CD14-positive monocyte (primary cell): ENCODE measurements at regions not wholly inside any gene's neighbourhood (a gene's known extent, or its start where the extent isn't known, plus 50 kb on each side); places are given as distances from the start of the nearest gene placed in this dataset.

Experiments used
- DNase-seq, 3 donors: peaks; one replicate each; pipeline ENCODE4 v3.0.0-alpha.2; 2011 to 2022
- H2AFZ ChIP-seq: 2 replicates; pipeline ENCODE4 v1.6.0; 2012; ENCODE audit warnings: mild to moderate bottlenecking, low read depth, low read length, inconsistent platforms; ENCODE audit not compliant: insufficient read depth, poor library complexity, severe bottlenecking
- H3K27ac ChIP-seq, 2 donors: 1 replicate in 1 of 2; 2 replicates in 1 of 2; pipeline ENCODE4 v1.5.1; 2012 to 2013; ENCODE audit warnings: low read length in 2 of 2, control low read depth in 1 of 2, inconsistent platforms in 1 of 2, low read depth in 1 of 2, mild to moderate bottlenecking in 1 of 2
- H3K27me3 ChIP-seq, 2 donors: one replicate each; pipeline versions ENCODE4 v1.6.0 to v1.6.1; 2011 to 2013; ENCODE audit warnings: low read length in 2 of 2; ENCODE audit not compliant: control insufficient read depth in 2 of 2, insufficient read depth in 2 of 2
- H3K36me3 ChIP-seq, 2 donors: replicated peaks in 1 of 2; 1 replicate in 1 of 2; 2 replicates in 1 of 2; pipeline versions ENCODE4 v1.5.1 to v1.6.1; 2012 to 2013; ENCODE audit warnings: low read length in 2 of 2, control low read depth in 1 of 2, inconsistent platforms in 1 of 2, mild to moderate bottlenecking in 1 of 2; ENCODE audit not compliant: insufficient read depth in 2 of 2, control insufficient read depth in 1 of 2
- H3K4me1 ChIP-seq, 2 donors: 1 replicate in 1 of 2; 2 replicates in 1 of 2; pipeline versions ENCODE4 v1.5.1 to v1.6.1; 2012 to 2013; ENCODE audit warnings: low read length in 2 of 2, control low read depth in 1 of 2, inconsistent platforms in 1 of 2, mild to moderate bottlenecking in 1 of 2, moderate library complexity in 1 of 2; ENCODE audit not compliant: insufficient read depth in 2 of 2, control insufficient read depth in 1 of 2
- H3K4me2 ChIP-seq: replicated peaks from 2 replicates; pipeline ENCODE3; 2012; ENCODE audit warnings: low read length, moderate library complexity, mild to moderate bottlenecking; ENCODE audit not compliant: poor library complexity, severe bottlenecking; ENCODE audit errors: extremely low read depth
- H3K4me3 ChIP-seq, 3 experiments: fragments of 200-600 bp in 1 of 3; sonication (generic) in 1 of 3; replicated peaks in 1 of 3; 1 replicate in 2 of 3; 2 replicates in 1 of 3; pipeline ENCODE4 v1.5.1; 2011 to 2013; ENCODE audit warnings: low read length in 3 of 3, mild to moderate bottlenecking in 3 of 3, control low read depth in 2 of 3, low read depth in 2 of 3, inconsistent platforms in 1 of 3, moderate library complexity in 1 of 3
- H3K79me2 ChIP-seq: 2 replicates; pipeline ENCODE4 v1.6.0; 2012; ENCODE audit warnings: mild to moderate bottlenecking, control low read depth, inconsistent platforms, low read length, moderate library complexity; ENCODE audit not compliant: insufficient read depth
- H3K9ac ChIP-seq: 2 replicates; pipeline ENCODE4 v1.6.0; 2017; ENCODE audit warnings: low read length, mild to moderate bottlenecking; ENCODE audit not compliant: insufficient read depth, poor library complexity, severe bottlenecking
- H3K9me3 ChIP-seq, 2 donors: replicated peaks in 1 of 2; 1 replicate in 1 of 2; 2 replicates in 1 of 2; pipeline versions ENCODE4 v1.5.1 to v1.6.1; 2012 to 2013; ENCODE audit warnings: low read length in 2 of 2, control low read depth in 1 of 2; ENCODE audit not compliant: control insufficient read depth in 1 of 2, insufficient read depth in 1 of 2
- H4K20me1 ChIP-seq: 2 replicates; pipeline ENCODE4 v1.6.0; 2012; ENCODE audit warnings: mild to moderate bottlenecking, low read length, control low read depth, moderate library complexity; ENCODE audit not compliant: insufficient read depth
- H3K27ac Mint-ChIP-seq, 7 donors: one replicate each; pipeline ENCODE4 v1.8.0; 2020; ENCODE audit warnings: mild to moderate bottlenecking in 7 of 7, mixed read lengths in 7 of 7, moderate library complexity in 6 of 7, inconsistent platforms in 2 of 7
- H3K27me3 Mint-ChIP-seq, 3 donors: one replicate each; pipeline ENCODE4 v1.8.0; 2021 to 2022; ENCODE audit warnings: low read depth in 3 of 3, mild to moderate bottlenecking in 3 of 3, mixed read lengths in 3 of 3, moderate library complexity in 3 of 3, inconsistent platforms in 1 of 3
- H3K36me3 Mint-ChIP-seq, 2 donors: one replicate each; pipeline ENCODE4 v1.8.0; 2020; ENCODE audit warnings: mixed read lengths in 2 of 2, inconsistent platforms in 1 of 2, mild to moderate bottlenecking in 1 of 2
- H3K4me1 Mint-ChIP-seq: one replicate; pipeline ENCODE4 v1.8.0; 2020; ENCODE audit warnings: mild to moderate bottlenecking, mixed read lengths
- H3K4me3 Mint-ChIP-seq, 2 donors: one replicate each; pipeline ENCODE4 v1.8.0; 2020; ENCODE audit warnings: mild to moderate bottlenecking in 2 of 2, mixed read lengths in 2 of 2, moderate library complexity in 1 of 2
- H3K9me3 Mint-ChIP-seq, 7 donors: one replicate each; pipeline ENCODE4 v1.8.0; 2020 to 2022; ENCODE audit warnings: mixed read lengths in 7 of 7, mild to moderate bottlenecking in 6 of 7, moderate library complexity in 6 of 7, inconsistent platforms in 2 of 7
- CTCF ChIP-seq: fragments of 200-600 bp; IDR thresholded peaks from one replicate; pipeline ENCODE4 v1.8.0; 2022; ENCODE audit warnings: antibody characterized with exemption, mild to moderate bottlenecking
- WGBS: methylation state at CpG from one replicate; pipeline ENCODE4 v1.1.5; 2013; ENCODE audit warnings: missing lambda C conversion rate; ENCODE audit not compliant: insufficient coverage; 5-methylcytosine and 5-hydroxymethylcytosine counted together
- intact Hi-C, 2 donors: fragments of 100-400 bp; cut with micrococcal nuclease; formaldehyde crosslinking; loops; one replicate each; pipeline versions ENCODE4 v1.15.0 to v1.15.1; 2023

GRCh38 chr4:79023799-79024770 is 84.8 kb upstream of the PAQR3 start:
- H2AFZ ChIP-seq, result no peak overlapping the region
- H3K9me3 ChIP-seq, result no peaks in the 10 kb centered on the region
- Mint-ChIP-seq H3K27me3 (peaks cover 0 to 2% (median under 1%) of the 10 kb centered on the region in 3 donors), H3K27ac (peak overlapping the region in 1 of 7 donors; percentile 1), H3K36me3 (no peaks in the 10 kb centered on the region), H3K9me3 (peaks cover 0 to 3% (median 0%) of the 10 kb centered on the region in 7 donors), H3K4me3 (no peak overlapping the region), H3K4me1 (no peaks in the 10 kb centered on the region)
- H3K4me1 ChIP-seq, result no peaks in the 10 kb centered on the region
- H3K27me3 ChIP-seq, result no peaks in the 10 kb centered on the region
- H3K9ac ChIP-seq, result no peak overlapping the region
- H3K27ac ChIP-seq, result no peak overlapping the region
- intact Hi-C loops, result no loop called here
- no peak overlapping the region for H3K4me3 ChIP-seq
- H4K20me1 ChIP-seq, result no peaks in the 10 kb centered on the region
- no peaks in the 10 kb centered on the region for H3K79me2 ChIP-seq
- H3K36me3 ChIP-seq, result no peaks in the 10 kb centered on the region
- WGBS, result 100% methylated on average over 3 of the region's 8 CpGs
- DNase-seq, result no peak
- H3K4me2 ChIP-seq, result no peak overlapping the region
- TF ChIP-seq CTCF, result no peak

- no peaks in the 10 kb centered on the region for H3K36me3 Mint-ChIP-seq
- no peak overlapping the region for H3K27ac Mint-ChIP-seq
- Histone ChIP-seq H3K36me3 (no peaks in the 10 kb centered on the region), H3K79me2 (no peaks in the 10 kb centered on the region), H4K20me1 (no peaks in the 10 kb centered on the region), H3K27me3 (no peaks in the 10 kb centered on the region), H3K4me2 (no peak overlapping the region), H3K9me3 (no peaks in the 10 kb centered on the region), H3K4me3 (no peak overlapping the region), H2AFZ (no peak overlapping the region), H3K27ac (no peak overlapping the region), H3K9ac (no peak overlapping the region), H3K4me1 (no peaks in the 10 kb centered on the region)
- intact Hi-C loops, result no loop called here
- H3K4me3 Mint-ChIP-seq, result no peak overlapping the region
- no peak for DNase-seq
- TF ChIP-seq CTCF, result no peak
- H3K9me3 Mint-ChIP-seq, result peaks cover 0 to 4% (median 0%) of the 10 kb centered on the region in 7 donors
- peaks cover 0 to 2% (median 2%) of the 10 kb centered on the region in 3 donors for H3K27me3 Mint-ChIP-seq
- 96% methylated on average over 9 of the region's 9 CpGs for WGBS
- H3K4me1 Mint-ChIP-seq, result no peaks in the 10 kb centered on the region
Observed at GRCh38 chr4:79022529-79022928, 83.3 kb upstream of the PAQR3 start.
